Spleen (tissue), 11 donors: ENCODE measurements at regions not wholly inside any gene's neighbourhood (a gene's known extent, or its start where the extent isn't known, plus 50 kb on each side); places are given as distances from the start of the nearest gene placed in this dataset.

Experiments
- DNase-seq: peaks from one replicate; pipeline ENCODE4 v3.0.0-alpha.2; 2020
- H3K27ac ChIP-seq, 8 donors: fragments of 200-600 bp; sonication (generic) in 7 of 8; 1 replicate in 4 of 8; 2 replicates in 4 of 8; pipeline versions ENCODE4 v1.5.0 to v1.8.0; 2016 to 2021; ENCODE audit warnings: inconsistent platforms in 4 of 8, mild to moderate bottlenecking in 4 of 8, moderate library complexity in 1 of 8
- H3K27me3 ChIP-seq, 7 donors: fragments of 200-600 bp; sonication (generic) in 6 of 7; replicated peaks in 1 of 7; 1 replicate in 4 of 7; 2 replicates in 3 of 7; pipeline versions ENCODE4 v1.5.0 to v1.8.0; 2016 to 2021; ENCODE audit warnings: inconsistent platforms in 3 of 7, mild to moderate bottlenecking in 1 of 7
- H3K36me3 ChIP-seq, 6 donors: fragments of 200-600 bp; sonication (generic) in 5 of 6; 1 replicate in 4 of 6; 2 replicates in 2 of 6; pipeline versions ENCODE4 v1.5.0 to v1.8.0; 2016 to 2021; ENCODE audit warnings: inconsistent platforms in 2 of 6
- H3K4me1 ChIP-seq, 6 donors: fragments of 200-600 bp; sonication (generic) in 5 of 6; 1 replicate in 3 of 6; 2 replicates in 3 of 6; pipeline versions ENCODE4 v1.5.0 to v1.8.0; 2016 to 2021; ENCODE audit warnings: inconsistent platforms in 3 of 6
- H3K4me3 ChIP-seq, 8 donors: fragments of 200-600 bp; sonication (generic) in 7 of 8; 1 replicate in 4 of 8; 2 replicates in 4 of 8; pipeline versions ENCODE4 v1.5.0 to v1.8.0; 2016 to 2021; ENCODE audit warnings: inconsistent platforms in 4 of 8, mild to moderate bottlenecking in 4 of 8, moderate library complexity in 2 of 8
- H3K9me3 ChIP-seq, 8 donors: fragments of 200-600 bp; sonication (generic) in 7 of 8; 1 replicate in 4 of 8; 2 replicates in 4 of 8; pipeline versions ENCODE4 v1.5.0 to v1.8.0; 2016 to 2021; ENCODE audit warnings: inconsistent platforms in 4 of 8
- CTCF ChIP-seq, 11 experiments: fragments of 200-600 bp in 7 of 11; fragments of 450-650 bp in 4 of 11; sonication (generic) in 4 of 11; IDR thresholded peaks in 8 of 11; conservative IDR thresholded peaks in 3 of 11; 1 replicate in 7 of 11; 2 replicates in 4 of 11; pipeline versions ENCODE4 v1.4.0 to v1.8.0; 2016 to 2021; ENCODE audit warnings: antibody characterized with exemption in 11 of 11, inconsistent platforms in 4 of 11, mild to moderate bottlenecking in 1 of 11
- POLR2A ChIP-seq, 3 donors: fragments of 450-650 bp; IDR thresholded peaks; one replicate each; pipeline ENCODE4 v1.5.1; 2017; ENCODE audit warnings: antibody characterized with exemption in 3 of 3, mild to moderate bottlenecking in 1 of 3
- POLR2AphosphoS5 ChIP-seq, 3 donors: sonication (generic); formaldehyde crosslinking; IDR thresholded peaks; one replicate each; pipeline ENCODE4 v1.5.1; 2017; ENCODE audit warnings: antibody characterized with exemption in 3 of 3
- WGBS, 5 donors: extraction: QIAGEN DNeasy Blood & Tissue Kit in 3 of 5; methylation state at CpG; one replicate each; pipeline versions ENCODE4 v1.1.5 to v1.1.7; 2013 to 2018; 5-methylcytosine and 5-hydroxymethylcytosine counted together
- intact Hi-C: fragments of 100-400 bp; cut with DNase I; formaldehyde crosslinking; loops from one replicate; pipeline ENCODE4 v1.15.0; 2023; ENCODE audit warnings: low total_unique reads
- donor health status: healthy with polysubstance abuse.
- donor health status: DM: no; HTN: no; CAD: no; lungs with moderate emphysema.
- donor health status: DM: no; HTN: no; CAD: no.
- donor health status: Bipolar disorder and iron deficiency.
- donor health status: healthy.
- donor health status: DM: no; HTN: no; CAD: no.
- donor health status: DM: yes; HTN: yes; CAD: no.

GRCh38 chr7:33722383-33723101 lies 182.8 kb upstream of the BMPER start:
- Histone ChIP-seq H3K4me1 (peaks cover 0 to 23% (median 2%) of the 10 kb centered on the region in 6 donors), H3K27ac (peak overlapping the region in 1 of 8 donors; percentile 0), H3K9me3 (peaks cover 0 to 5% (median 0%) of the 10 kb centered on the region in 8 donors), H3K36me3 (no peaks in the 10 kb centered on the region), H3K4me3 (no peak overlapping the region), H3K27me3 (no peaks in the 10 kb centered on the region)
- 85 to 90% (median 89%) methylated on average over 8 to 15 of the region's 15 CpGs for WGBS, 5 donors
- TF ChIP-seq CTCF (IDR thresholded peaks at IDR 0.05 in 8 of 11, conservative IDR thresholded peaks at IDR 0.05 in 3 of 11) (no peak), POLR2AphosphoS5 (IDR thresholded peaks at IDR 0.05) (peak in 2 of 3 donors; percentile 49 to 54)
- no peak for DNase-seq
- intact Hi-C loops, result no loop called here

- TF ChIP-seq POLR2A (IDR thresholded peaks at IDR 0.05) (no peak), CTCF (IDR thresholded peaks at IDR 0.05 in 8 of 11, conservative IDR thresholded peaks at IDR 0.05 in 3 of 11) (no peak), POLR2AphosphoS5 (IDR thresholded peaks at IDR 0.05) (no peak)
- H3K27ac ChIP-seq, result no peak overlapping the region
- peaks cover 0 to 21% (median 2%) of the 10 kb centered on the region in 6 donors for H3K4me1 ChIP-seq
- H3K36me3 ChIP-seq, result no peaks in the 10 kb centered on the region
- 78 to 94% (median 86%) methylated on average over 3 of the region's 3 CpGs for WGBS, 5 donors
- intact Hi-C loops, result no loop called here
- no peaks in the 10 kb centered on the region for H3K27me3 ChIP-seq
- peaks cover 0 to 5% (median 0%) of the 10 kb centered on the region in 8 donors for H3K9me3 ChIP-seq
- no peak overlapping the region for H3K4me3 ChIP-seq
- no peak for DNase-seq
These were observed 181.1 kb upstream of the BMPER start for GRCh38 chr7:33724201-33724600.

DNA sequence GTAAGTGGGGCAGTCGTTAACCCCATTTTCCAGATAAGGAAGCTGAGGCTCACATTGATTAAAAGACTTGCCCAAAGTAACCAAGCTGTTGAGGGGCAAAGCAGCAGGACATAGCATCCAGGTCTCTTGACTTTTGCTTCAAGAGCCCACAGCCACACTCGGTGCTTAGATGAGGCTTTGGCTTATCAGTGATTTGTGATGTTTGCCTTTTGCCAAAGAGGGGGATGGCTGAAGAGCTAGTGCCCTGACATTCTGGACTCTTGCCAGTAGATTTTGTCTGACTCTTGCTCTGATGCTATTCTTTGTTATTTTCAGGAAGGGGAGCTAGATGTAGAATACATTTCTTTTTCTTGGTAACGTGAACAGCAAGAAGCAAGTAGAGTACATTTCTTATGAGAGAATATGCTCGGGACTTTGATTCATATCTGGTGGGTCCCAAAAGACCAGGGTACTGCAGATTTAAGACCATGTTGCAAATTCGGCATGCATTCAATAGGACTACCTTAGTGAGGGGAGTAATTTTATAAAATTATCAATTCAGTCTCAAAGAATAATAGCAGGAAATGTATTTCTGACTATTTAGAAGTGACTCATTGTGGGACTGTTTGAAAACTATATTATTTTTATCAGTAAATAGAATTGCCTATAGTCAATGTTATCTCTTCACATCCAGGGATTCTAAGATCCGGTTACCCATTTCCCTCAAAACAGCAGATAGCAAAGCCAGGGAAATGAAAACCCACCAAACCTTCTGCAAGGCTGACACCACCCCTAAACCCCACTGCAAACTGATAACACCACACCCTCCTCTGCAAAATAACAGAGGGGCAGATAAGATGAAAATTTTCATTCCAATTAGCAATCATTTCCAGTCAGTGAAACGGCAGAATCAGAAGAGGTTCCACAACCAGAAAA lies 180.0 kb upstream of the BMPER start:
- TF ChIP-seq POLR2A (IDR thresholded peaks at IDR 0.05), result no peak
- no peak for TF ChIP-seq CTCF (IDR thresholded peaks at IDR 0.05 in 8 of 11, conservative IDR thresholded peaks at IDR 0.05 in 3 of 11)
- TF ChIP-seq POLR2AphosphoS5 (IDR thresholded peaks at IDR 0.05), result no peak
- no peak for DNase-seq
- peaks cover 0 to under 1% (median 0%) of the 10 kb centered on the region in 8 donors for H3K9me3 ChIP-seq
- WGBS, 5 donors, result 53 to 71% (median 66%) methylated on average over 7 of the region's 7 CpGs
- H3K36me3 ChIP-seq, result no peaks in the 10 kb centered on the region
- no peak overlapping the region for H3K4me3 ChIP-seq
- peak overlapping the region in 5 of 8 donors; percentile 2 to 48 (median 24) for H3K27ac ChIP-seq
- no peaks in the 10 kb centered on the region for H3K27me3 ChIP-seq
- peaks cover 0 to 21% (median 4%) of the 10 kb centered on the region in 6 donors for H3K4me1 ChIP-seq
- intact Hi-C loops, result no loop called here

DNA sequence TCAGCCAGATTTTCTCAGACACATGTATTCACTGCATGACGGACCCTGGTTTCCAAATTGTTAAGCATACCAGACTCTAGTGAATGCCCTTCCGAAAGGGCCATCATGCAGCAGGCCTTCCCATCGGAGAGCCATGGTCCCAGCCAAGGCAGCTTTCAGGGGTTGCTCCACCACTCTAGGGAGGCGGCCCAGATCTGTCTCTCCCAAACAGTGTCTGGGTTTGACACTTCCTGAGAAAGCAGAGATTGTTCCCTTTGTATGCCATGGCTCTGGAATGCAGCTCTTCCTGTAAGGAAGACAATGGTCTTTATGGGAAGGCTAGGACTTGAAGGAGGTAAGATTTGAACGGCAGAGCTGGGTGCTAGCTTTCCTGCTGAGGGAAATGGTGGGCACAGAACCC lies 178.8 kb upstream of the BMPER start:
- DNase-seq, result no peak
- 70 to 82% (median 72%) methylated on average over 5 of the region's 5 CpGs for WGBS, 5 donors
- Histone ChIP-seq H3K4me1 (peaks cover 0 to 30% (median 4%) of the 10 kb centered on the region in 6 donors), H3K27me3 (no peaks in the 10 kb centered on the region), H3K9me3 (no peaks in the 10 kb centered on the region), H3K27ac (peak overlapping the region in 1 of 8 donors; percentile 15), H3K36me3 (no peaks in the 10 kb centered on the region), H3K4me3 (no peak overlapping the region)
- no peak for TF ChIP-seq POLR2A (IDR thresholded peaks at IDR 0.05)
- TF ChIP-seq CTCF (IDR thresholded peaks at IDR 0.05 in 8 of 11, conservative IDR thresholded peaks at IDR 0.05 in 3 of 11), result no peak
- no peak for TF ChIP-seq POLR2AphosphoS5 (IDR thresholded peaks at IDR 0.05)
- intact Hi-C loops, result no loop called here
